ENCODE measurements at regions not wholly inside any gene's neighbourhood (a gene's known extent, or its start where the extent isn't known, plus 50 kb on each side); places are given as distances from the start of the nearest gene placed in this dataset.

- Histone ChIP-seq H2BK20ac (ENCODE audit: low read depth, low read length) (no peak overlapping the region), H4K8ac (ENCODE audit: low read depth in 2 of 2, low read length in 2 of 2) (no peak overlapping the region), H2BK120ac (ENCODE audit: low read depth, low read length) (no peak overlapping the region), H3K9me1 (ENCODE audit: insufficient read depth, low read length) (no peaks in the 10 kb centered on the region), H3K27ac (ENCODE audit: insufficient read depth, low read length) (no peak overlapping the region), H2AK9ac (replicated peaks; ENCODE audit: low read depth, low read length, poor library complexity) (no peak overlapping the region), H4K20me1 (ENCODE audit: insufficient read depth, low read length) (no peaks in the 10 kb centered on the region), H3K56ac (ENCODE audit: extremely low read depth, insufficient read depth, low read length) (no peak overlapping the region), H2AK5ac (ENCODE audit: low read depth, low read length) (no peak overlapping the region), H3K36me3 (ENCODE audit: control insufficient read depth, insufficient read depth, low read length) (no peaks in the 10 kb centered on the region), H3K79me1 (ENCODE audit: low read depth in 1 of 2, low read length in 2 of 2) (no peaks in the 10 kb centered on the region), H3K23ac (ENCODE audit: low read depth, low read length) (no peak overlapping the region), H4K91ac (ENCODE audit: insufficient read depth, low read depth, low read length) (no peak overlapping the region), H3K4me2 (ENCODE audit: low read depth, low read length) (no peak overlapping the region), H3K4me1 (ENCODE audit: control insufficient read depth, insufficient read depth, low read length) (no peaks in the 10 kb centered on the region), H2AFZ (replicated peaks; ENCODE audit: low read length, poor library complexity) (no peak overlapping the region), H3K27me3 (ENCODE audit: control insufficient read depth, insufficient read depth, low read length) (no peaks in the 10 kb centered on the region), H3K14ac (replicated peaks; ENCODE audit: low read depth, low read length) (no peak overlapping the region), H4K5ac (ENCODE audit: low read depth, low read length) (no peak overlapping the region), H3K4ac (ENCODE audit: low read depth, low read length) (no peak overlapping the region), H3K9ac (ENCODE audit: low read depth, low read length) (no peak overlapping the region), H3K9me3 (ENCODE audit: control insufficient read depth, insufficient read depth, low read length) (no peaks in the 10 kb centered on the region), H2BK15ac (ENCODE audit: low read depth, low read length) (no peak overlapping the region), H3K18ac (ENCODE audit: low read depth, low read length) (no peak overlapping the region), H2BK5ac (ENCODE audit: low read depth, low read length, poor library complexity, severe bottlenecking) (no peak overlapping the region), H3K4me3 (ENCODE audit: insufficient read depth, low read depth, low read length) (no peak overlapping the region)
- dilution Hi-C loops (cut with HindIII; ENCODE audit: low sequenced_read_pairs, unreplicated experiment) (no loop called here), intact Hi-C loops (cut with micrococcal nuclease) (no loop called here), in situ Hi-C loops (cut with MboI; ENCODE audit: low sequenced_read_pairs) (no loop called here)
- POLR2A ChIA-PET (ENCODE audit: unreplicated experiment) = no interaction called here
- CTCF ChIA-PET = no interaction called here
- ATAC-seq (ENCODE audit: low read depth) = no peak
- WGBS, 2 experiments (ENCODE audit: extremely low coverage in 2 of 2, insufficient read length in 1 of 2) = no CpG with 5 or more reads among the region's 3 CpGs
- BruUV-seq (replicated peaks) = no TSS peak
- no peak for TF ChIP-seq SMC3 (IDR thresholded peaks at IDR 0.05; ENCODE audit: low read depth, low read length)
- no peak for TF ChIP-seq POLR2A (IDR thresholded peaks at IDR 0.05; ENCODE audit: low read depth, low read length)
- no peak for TF ChIP-seq RCOR1 (IDR thresholded peaks at IDR 0.05; ENCODE audit: insufficient replicate concordance, low read length)
- TF ChIP-seq NFE2L2 (IDR thresholded peaks at IDR 0.05; ENCODE audit: low read depth, low read length) = no peak
- TF ChIP-seq MAZ (IDR thresholded peaks at IDR 0.05; ENCODE audit: borderline replicate concordance, low read depth, low read length) = no peak
- no peak for TF ChIP-seq FOS (IDR thresholded peaks at IDR 0.05; ENCODE audit: low read depth, low read length)
- TF ChIP-seq CEBPB (IDR thresholded peaks at IDR 0.05; ENCODE audit: low read depth, low read length) = no peak
- no peak for TF ChIP-seq ELK1 (IDR thresholded peaks at IDR 0.05; ENCODE audit: borderline replicate concordance, low read depth, low read length)
- TF ChIP-seq RAD21 (IDR thresholded peaks at IDR 0.05; ENCODE audit: low read length) = no peak
- TF ChIP-seq CTCF (conservative IDR thresholded peaks at IDR 0.05; ENCODE audit: low read depth, low read length) = no peak
- no peak for TF ChIP-seq RFX5 (IDR thresholded peaks at IDR 0.05; ENCODE audit: low read depth, low read length)
- no peak for TF ChIP-seq MXI1 (IDR thresholded peaks at IDR 0.05; ENCODE audit: borderline replicate concordance, low read depth, low read length)
- no peak for TF ChIP-seq USF2 (IDR thresholded peaks at IDR 0.05; ENCODE audit: low read depth, low read length)
- TF ChIP-seq MAFK (IDR thresholded peaks at IDR 0.05; ENCODE audit: low read depth, low read length) = no peak
- TF ChIP-seq CHD1 (IDR thresholded peaks at IDR 0.05; ENCODE audit: low read depth, low read length) = no peak
- no peak for TF ChIP-seq BHLHE40 (IDR thresholded peaks at IDR 0.05; ENCODE audit: low read depth, low read length)
- DNase-seq = no peak
Observed at GRCh38 chr13:79906345-79906744, 425.4 kb downstream of the NDFIP2 start.

Measured in IMR-90 (cell line).